Subcutaneous abdominal adipose tissue (tissue), 5 donors: ENCODE measurements at regions not wholly inside any gene's neighbourhood (a gene's known extent, or its start where the extent isn't known, plus 50 kb on each side); places are given as distances from the start of the nearest gene placed in this dataset.
"Not testable (repeated sequence)": the region's sequence is repeated elsewhere in the genome, so short reads cannot be mapped to it uniquely, and the experiment has no call there.

ENCODE experiments used
- H3K27ac ChIP-seq: one replicate; pipeline ENCODE4 v1.7.0; 2013; ENCODE audit warnings: low read depth, mild to moderate bottlenecking, inconsistent platforms, low read length, moderate library complexity
- H3K27me3 ChIP-seq, 5 donors: one replicate each; pipeline ENCODE4 v1.7.0; 2013; ENCODE audit warnings: low read length in 5 of 5, inconsistent platforms in 1 of 5; ENCODE audit not compliant: control insufficient read depth in 5 of 5, insufficient read depth in 4 of 5
- H3K36me3 ChIP-seq, 5 donors: one replicate each; pipeline ENCODE4 v1.7.0; 2013; ENCODE audit warnings: low read length in 5 of 5; ENCODE audit not compliant: control insufficient read depth in 5 of 5, insufficient read depth in 5 of 5
- H3K4me1 ChIP-seq, 5 donors: one replicate each; pipeline ENCODE4 v1.7.0; 2013; ENCODE audit warnings: low read length in 5 of 5, mild to moderate bottlenecking in 3 of 5, moderate library complexity in 1 of 5; ENCODE audit not compliant: control insufficient read depth in 5 of 5, insufficient read depth in 5 of 5
- H3K4me3 ChIP-seq, 5 donors: one replicate each; pipeline ENCODE4 v1.7.0; 2013; ENCODE audit warnings: low read length in 5 of 5, low read depth in 1 of 5
- H3K9ac ChIP-seq, 5 donors: one replicate each; pipeline ENCODE4 v1.7.0; 2013; ENCODE audit warnings: low read length in 5 of 5, mild to moderate bottlenecking in 4 of 5, moderate library complexity in 3 of 5
- H3K9me3 ChIP-seq, 5 donors: one replicate each; pipeline ENCODE4 v1.7.0; 2013; ENCODE audit warnings: low read length in 5 of 5; ENCODE audit not compliant: control insufficient read depth in 5 of 5
- donor health status: healthy.
- donor health status: healthy.
- donor health status: healthy.
- donor health status: healthy.
- donor health status: healthy.

DNA sequence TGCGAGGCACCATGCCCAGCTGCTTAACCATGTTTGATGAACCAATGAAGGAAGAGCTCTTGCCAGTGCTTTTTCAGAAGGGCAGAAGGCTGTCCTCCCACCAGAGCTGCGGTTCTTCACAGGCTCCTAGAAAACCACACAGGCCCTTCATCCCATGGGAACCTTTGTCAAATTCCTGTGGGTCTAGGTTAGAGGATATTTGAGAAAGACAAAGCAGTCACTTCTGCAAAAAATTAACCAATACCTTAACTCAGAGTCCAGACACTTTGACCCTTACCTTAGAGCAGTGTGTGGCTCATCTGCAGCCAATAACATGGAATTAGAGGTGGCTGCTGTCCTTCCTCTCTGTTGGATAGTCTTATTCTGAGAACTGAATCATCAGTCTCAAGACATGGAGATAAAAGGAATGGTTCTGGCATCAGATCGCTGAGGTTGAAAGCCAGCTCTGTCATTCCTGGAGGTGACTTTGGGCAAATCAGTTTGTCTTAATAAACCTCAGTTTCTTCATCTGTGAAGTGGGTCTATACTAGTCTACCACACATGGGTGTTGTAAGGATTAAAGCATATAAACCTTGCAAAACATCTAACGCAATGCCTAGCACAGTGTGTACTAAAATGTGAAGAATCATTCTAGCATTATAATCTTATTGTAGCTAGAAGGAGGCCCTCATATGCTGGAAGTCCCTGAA, 65.1 kb upstream of the PIP4K2A start:
- Histone ChIP-seq H3K4me1 (peaks cover 0 to 5% (median 4%) of the 10 kb centered on the region in 5 donors), H3K9ac (no peak overlapping the region)

DNA sequence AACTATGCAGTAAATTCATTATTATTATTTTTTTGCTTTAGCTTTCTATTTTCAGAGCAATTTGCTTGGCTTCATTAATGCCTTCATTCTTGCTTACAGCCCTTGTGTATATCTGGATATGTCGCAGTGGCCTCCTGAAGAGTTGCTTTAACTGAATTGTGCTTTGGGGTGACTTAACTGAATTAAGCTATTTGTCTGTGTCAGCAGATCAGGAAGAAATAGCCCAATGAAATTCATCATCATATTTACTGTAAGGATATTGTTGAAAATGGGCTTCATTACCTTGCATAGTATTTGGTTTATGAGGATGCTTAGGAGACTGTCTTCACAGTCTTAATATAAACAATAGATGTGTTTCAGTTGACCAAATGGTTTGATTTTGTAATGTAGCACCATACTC, 59.7 kb upstream of the PIP4K2A start:
- H3K27me3 ChIP-seq, result no peaks in the 10 kb centered on the region
- H3K9ac ChIP-seq, result no peak overlapping the region
- H3K4me1 ChIP-seq, result no peaks in the 10 kb centered on the region
- no peaks in the 10 kb centered on the region for H3K9me3 ChIP-seq
- no peak overlapping the region for H3K27ac ChIP-seq
- H3K4me3 ChIP-seq, result no peak overlapping the region
- H3K36me3 ChIP-seq, result no peaks in the 10 kb centered on the region

More for the DNA sequence above, 65.1 kb upstream of the PIP4K2A start:
- Histone ChIP-seq H3K9me3 (no peaks in the 10 kb centered on the region), H3K4me3 (no peak overlapping the region), H3K27ac (no peak overlapping the region), H3K36me3 (no peaks in the 10 kb centered on the region), H3K27me3 (no peaks in the 10 kb centered on the region)

DNA sequence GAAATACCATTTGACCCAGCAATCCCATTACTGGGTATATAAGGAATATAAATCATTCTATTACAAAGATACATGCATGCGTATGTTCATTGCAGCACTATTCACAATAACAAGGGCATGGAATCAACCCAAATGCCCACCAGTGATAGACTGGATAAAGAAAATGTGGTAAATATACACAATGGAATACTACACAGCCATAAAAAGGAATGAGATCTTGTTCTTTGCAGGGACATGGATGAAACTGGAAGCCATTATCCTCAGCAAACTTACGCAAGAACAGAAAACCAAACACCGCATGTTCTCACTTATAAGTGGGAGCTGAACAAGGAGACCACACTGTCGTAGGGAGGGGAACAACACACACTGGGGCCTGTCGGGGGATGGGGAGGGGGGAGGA, 57.3 kb upstream of the PIP4K2A start:
- H3K27me3 ChIP-seq, H3K27ac ChIP-seq, H3K4me1 ChIP-seq, H3K36me3 ChIP-seq, H3K4me3 ChIP-seq, H3K9me3 ChIP-seq, H3K9ac ChIP-seq: not testable (repeated sequence)

DNA sequence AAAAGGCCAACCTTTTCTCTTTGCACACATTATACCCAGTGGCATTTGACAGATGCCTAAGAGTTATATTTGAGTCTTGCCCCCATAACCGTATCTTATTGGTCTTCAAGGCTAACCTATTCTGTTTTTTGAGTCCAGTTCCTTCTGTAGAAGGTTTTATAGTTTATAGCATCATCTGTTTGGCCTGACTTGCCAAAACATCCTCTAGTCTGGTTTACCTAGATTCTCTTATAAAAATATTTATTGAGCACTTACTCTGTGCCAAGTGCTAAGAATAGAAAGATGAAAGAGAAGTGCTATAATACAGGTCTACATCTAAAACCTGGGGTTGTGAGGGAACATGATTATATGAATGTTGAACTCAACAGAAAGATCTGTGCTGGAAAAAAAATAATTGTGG, 55.9 kb upstream of the PIP4K2A start:
- Histone ChIP-seq H3K4me3 (no peak overlapping the region), H3K9ac (no peak overlapping the region), H3K27me3 (no peaks in the 10 kb centered on the region), H3K4me1 (peaks cover 0 to 12% (median 8%) of the 10 kb centered on the region in 5 donors), H3K9me3 (no peaks in the 10 kb centered on the region), H3K27ac (no peak overlapping the region), H3K36me3 (no peaks in the 10 kb centered on the region)

DNA sequence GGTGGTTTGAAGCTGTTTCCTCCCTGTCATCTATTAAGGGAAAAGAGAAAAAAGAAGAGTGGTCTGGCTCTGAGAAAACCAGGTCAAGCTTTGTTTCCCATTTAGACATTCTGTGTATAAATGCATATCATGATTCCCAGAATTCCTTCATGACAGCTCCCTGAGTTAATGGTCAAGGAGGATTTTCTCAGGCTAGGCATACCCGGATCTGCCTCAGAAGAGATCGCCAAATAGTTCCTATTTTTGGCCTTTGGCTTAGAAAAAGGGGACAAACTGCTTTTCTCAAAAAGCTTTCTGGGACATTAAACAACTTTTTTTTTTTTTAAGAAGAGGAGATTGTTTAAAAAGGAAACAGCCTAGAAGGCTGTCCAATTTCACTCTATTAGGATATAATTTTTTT, 53.5 kb upstream of the PIP4K2A start:
- Histone ChIP-seq H3K36me3 (no peaks in the 10 kb centered on the region), H3K27me3 (no peaks in the 10 kb centered on the region), H3K9ac (no peak overlapping the region), H3K4me3 (no peak overlapping the region), H3K9me3 (no peaks in the 10 kb centered on the region), H3K4me1 (peaks cover 0 to 22% (median 13%) of the 10 kb centered on the region in 5 donors), H3K27ac (no peak overlapping the region)

DNA sequence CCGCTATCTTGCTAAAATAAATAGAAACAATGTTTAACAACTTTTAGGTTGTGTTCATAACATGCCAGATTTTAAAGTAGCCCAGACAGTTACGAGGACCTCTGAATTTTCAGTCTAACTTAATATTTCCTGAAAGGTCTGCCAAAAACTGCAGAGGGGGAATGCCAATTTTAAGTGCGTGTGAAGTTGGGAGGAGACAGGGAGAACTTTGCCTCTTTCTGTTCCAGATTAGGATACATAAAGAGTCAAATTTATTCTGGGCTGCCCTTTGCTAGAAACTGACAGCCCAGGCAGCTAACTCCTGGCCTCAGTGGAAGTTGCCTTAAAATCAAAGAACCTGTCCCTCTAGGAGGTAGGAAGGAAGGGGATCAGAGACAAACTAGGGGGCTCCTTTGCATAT, 52.3 kb upstream of the PIP4K2A start:
- H3K36me3 ChIP-seq, result no peaks in the 10 kb centered on the region
- H3K4me3 ChIP-seq, result no peak overlapping the region
- H3K27ac ChIP-seq, result no peak overlapping the region
- H3K27me3 ChIP-seq, result no peaks in the 10 kb centered on the region
- H3K9me3 ChIP-seq, result no peaks in the 10 kb centered on the region
- H3K4me1 ChIP-seq, result peaks cover 0 to 22% (median 13%) of the 10 kb centered on the region in 5 donors
- H3K9ac ChIP-seq, result no peak overlapping the region

DNA sequence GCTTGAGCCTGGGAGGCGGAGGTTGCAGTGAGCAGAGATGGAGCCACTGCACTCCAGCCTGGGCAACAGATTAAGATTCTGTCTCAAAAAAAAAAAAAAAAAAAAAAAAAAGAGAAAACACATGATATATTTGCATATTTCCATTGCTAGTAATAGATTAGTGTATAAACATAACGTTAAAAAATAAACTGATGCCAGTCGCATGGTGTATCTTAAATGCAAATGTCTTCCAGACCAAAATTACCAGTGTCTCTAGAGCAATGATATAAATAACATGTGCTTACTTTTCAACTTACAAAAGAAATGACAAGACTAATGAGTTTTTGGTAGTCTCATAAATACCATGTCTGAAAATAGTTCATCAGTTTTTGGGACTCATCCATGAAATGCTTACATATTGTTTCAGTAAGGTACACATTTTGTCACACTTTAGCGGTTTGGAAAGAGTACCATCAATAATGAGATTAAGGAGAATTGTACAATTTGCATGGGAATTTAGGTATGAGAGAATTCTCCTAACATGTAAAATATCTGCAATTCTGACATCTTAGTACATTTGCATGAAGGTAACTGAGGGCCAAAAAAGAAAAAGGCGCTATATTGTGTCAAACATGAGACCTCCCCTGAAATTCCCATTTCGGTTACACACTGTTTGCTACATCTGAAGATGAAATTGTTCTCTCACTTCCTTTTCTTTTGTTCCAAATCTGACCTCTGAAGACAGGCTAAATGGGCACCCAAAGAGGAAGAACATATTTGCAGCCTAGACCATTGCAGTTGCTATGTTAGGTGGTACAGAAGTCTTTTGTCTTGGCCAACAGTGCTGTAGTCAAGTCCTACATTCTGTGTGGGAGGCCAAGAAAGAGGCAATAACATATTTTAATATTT, 51.5 kb upstream of the PIP4K2A start:
- peaks cover 0 to 22% (median 13%) of the 10 kb centered on the region in 5 donors for H3K4me1 ChIP-seq
- H3K9ac ChIP-seq, result no peak overlapping the region
- H3K36me3 ChIP-seq, result no peaks in the 10 kb centered on the region
- H3K9me3 ChIP-seq, result no peaks in the 10 kb centered on the region
- H3K27ac ChIP-seq, result no peak overlapping the region
- no peak overlapping the region for H3K4me3 ChIP-seq
- H3K27me3 ChIP-seq, result no peaks in the 10 kb centered on the region

DNA sequence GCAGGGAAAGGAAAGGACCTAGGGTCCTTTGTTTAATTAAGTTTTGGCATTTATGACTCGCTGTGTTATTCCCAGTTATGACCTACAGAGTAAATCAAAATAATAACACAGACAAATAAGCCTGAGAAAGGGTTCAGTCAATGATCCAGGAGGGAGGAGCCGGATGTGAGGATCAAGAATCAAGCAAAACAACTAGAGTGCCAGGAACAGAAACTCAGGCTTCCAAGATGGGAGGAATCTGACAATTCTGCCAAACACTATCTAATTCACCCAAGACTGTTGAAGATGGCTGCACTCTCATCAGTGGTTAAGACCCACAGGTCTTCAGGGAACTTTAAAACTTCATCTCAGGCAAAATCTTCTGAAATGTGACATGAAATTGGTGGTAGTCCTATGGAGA, 50.3 kb upstream of the PIP4K2A start:
- Histone ChIP-seq H3K36me3 (no peaks in the 10 kb centered on the region), H3K4me3 (no peak overlapping the region), H3K9ac (no peak overlapping the region), H3K9me3 (no peaks in the 10 kb centered on the region), H3K27ac (no peak overlapping the region), H3K4me1 (peaks cover 0 to 22% (median 13%) of the 10 kb centered on the region in 5 donors), H3K27me3 (no peaks in the 10 kb centered on the region)
